ENCODE measurements at regions not wholly inside any gene's neighbourhood (a gene's known extent, or its start where the extent isn't known, plus 50 kb on each side); places are given as distances from the start of the nearest gene placed in this dataset.
A peak's percentile ranks its signal among the peaks of the same experiment; 100 is the strongest.

DNA sequence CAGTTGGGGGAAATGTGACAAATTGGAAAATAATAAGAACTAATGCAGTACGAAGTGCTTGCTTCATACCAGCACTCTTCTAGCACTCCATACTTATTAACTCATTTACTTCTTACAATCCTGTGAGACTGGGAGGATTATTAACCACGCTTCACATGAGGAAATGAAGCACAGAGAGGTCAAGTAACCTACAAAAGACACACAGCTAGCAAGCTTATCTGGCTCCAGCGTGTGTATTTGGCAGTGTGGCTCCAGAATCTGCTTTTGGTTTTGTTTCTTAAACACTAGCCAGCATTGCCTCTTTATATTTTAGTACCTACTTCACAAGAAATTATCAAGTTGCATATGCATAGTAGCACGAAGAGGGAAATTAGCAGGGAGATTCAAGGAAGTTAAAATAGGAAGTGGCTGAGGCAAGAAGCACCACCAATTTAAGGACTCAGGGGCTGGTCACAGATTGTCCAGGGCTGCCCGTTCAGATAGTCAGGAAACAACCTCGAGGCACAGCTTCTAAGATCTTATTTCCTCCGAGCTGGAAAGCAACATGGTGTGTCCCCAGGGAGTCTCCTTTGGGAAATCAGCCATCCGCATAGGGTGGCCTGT is 302.7 kb upstream of the PRDM1 start:
- ChIA-PET POLR2A (interaction anchor here (0.6 to 0.7 kb wide), 3 partner anchors 34 to 212 kb away, joined by 3 to 4 read pairs (median 3); no protein-coding TSS in a partner anchor), CTCF (ENCODE audit: unreplicated experiment) (no interaction called here)
- Histone ChIP-seq H3K4me3 (ENCODE audit: low read depth, low read length, poor library complexity, severe bottlenecking) (no peak overlapping the region), H4K20me1 (ENCODE audit: insufficient read depth, low read length) (no peaks in the 10 kb centered on the region), H3K9me2 (ENCODE audit: insufficient read depth, low read length) (no peaks in the 10 kb centered on the region), H3K36me3 (ENCODE audit: insufficient read depth, low read length) (no peaks in the 10 kb centered on the region; the same call in 1 of the 2 replicates), H3K79me2 (ENCODE audit: insufficient read depth, low read depth, low read length) (no peaks in the 10 kb centered on the region), H3K4me1 (ENCODE audit: insufficient read depth, low read length, poor library complexity, severe bottlenecking) (peaks cover 66% of the 10 kb centered on the region), H3K9me3 (ENCODE audit: low read length) (no peaks in the 10 kb centered on the region), H2AFZ (ENCODE audit: low read length) (no peak overlapping the region), H3K4me2 (ENCODE audit: low read length) (no peak overlapping the region), H3K27ac (ENCODE audit: low read depth, low read length, poor library complexity, severe bottlenecking) (no peak overlapping the region)
- DNase-seq (ENCODE audit: low spot score) = no peak
- TF ChIP-seq, protein P1, sequence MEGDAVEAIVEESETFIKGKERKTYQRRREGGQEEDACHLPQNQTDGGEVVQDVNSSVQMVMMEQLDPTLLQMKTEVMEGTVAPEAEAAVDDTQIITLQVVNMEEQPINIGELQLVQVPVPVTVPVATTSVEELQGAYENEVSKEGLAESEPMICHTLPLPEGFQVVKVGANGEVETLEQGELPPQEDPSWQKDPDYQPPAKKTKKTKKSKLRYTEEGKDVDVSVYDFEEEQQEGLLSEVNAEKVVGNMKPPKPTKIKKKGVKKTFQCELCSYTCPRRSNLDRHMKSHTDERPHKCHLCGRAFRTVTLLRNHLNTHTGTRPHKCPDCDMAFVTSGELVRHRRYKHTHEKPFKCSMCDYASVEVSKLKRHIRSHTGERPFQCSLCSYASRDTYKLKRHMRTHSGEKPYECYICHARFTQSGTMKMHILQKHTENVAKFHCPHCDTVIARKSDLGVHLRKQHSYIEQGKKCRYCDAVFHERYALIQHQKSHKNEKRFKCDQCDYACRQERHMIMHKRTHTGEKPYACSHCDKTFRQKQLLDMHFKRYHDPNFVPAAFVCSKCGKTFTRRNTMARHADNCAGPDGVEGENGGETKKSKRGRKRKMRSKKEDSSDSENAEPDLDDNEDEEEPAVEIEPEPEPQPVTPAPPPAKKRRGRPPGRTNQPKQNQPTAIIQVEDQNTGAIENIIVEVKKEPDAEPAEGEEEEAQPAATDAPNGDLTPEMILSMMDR (conservative IDR thresholded peaks at IDR 0.05; ENCODE audit: low read length) = no peak
- TF ChIP-seq EZH2phosphoT487 (IDR thresholded peaks at IDR 0.05; ENCODE audit: borderline replicate concordance, low read depth, low read length) = no peak
- intact Hi-C loops (cut with micrococcal nuclease; ENCODE audit: unreplicated experiment) = no loop called here
- no TSS peak for BruUV-seq (replicated peaks)

- Histone ChIP-seq H3K4me2 (ENCODE audit: low read length) (no peak overlapping the region), H3K9me3 (ENCODE audit: low read length) (no peaks in the 10 kb centered on the region), H3K9me2 (ENCODE audit: insufficient read depth, low read length) (no peaks in the 10 kb centered on the region), H4K20me1 (ENCODE audit: insufficient read depth, low read length) (no peaks in the 10 kb centered on the region), H3K79me2 (ENCODE audit: insufficient read depth, low read depth, low read length) (no peaks in the 10 kb centered on the region), H3K27ac (ENCODE audit: low read depth, low read length, poor library complexity, severe bottlenecking) (no peak overlapping the region), H3K4me3 (ENCODE audit: low read depth, low read length, poor library complexity, severe bottlenecking) (no peak overlapping the region), H2AFZ (ENCODE audit: low read length) (peak overlapping the region; percentile 37), H3K36me3 (ENCODE audit: insufficient read depth, low read length) (no peaks in the 10 kb centered on the region; the same call in 1 of the 2 replicates), H3K4me1 (ENCODE audit: insufficient read depth, low read length, poor library complexity, severe bottlenecking) (peaks cover 63% of the 10 kb centered on the region)
- TF ChIP-seq, protein P1 (conservative IDR thresholded peaks at IDR 0.05; ENCODE audit: low read length) = no peak
- no peak for TF ChIP-seq EZH2phosphoT487 (IDR thresholded peaks at IDR 0.05; ENCODE audit: borderline replicate concordance, low read depth, low read length)
- DNase-seq (ENCODE audit: low spot score) = no peak
- ChIA-PET CTCF (ENCODE audit: unreplicated experiment) (no interaction called here), POLR2A (interaction anchor here (0.6 to 1.8 kb wide), 7 partner anchors 9 to 308 kb away, joined by 3 to 6 read pairs (median 4); no protein-coding TSS in a partner anchor)
- intact Hi-C loops (cut with micrococcal nuclease; ENCODE audit: unreplicated experiment) = no loop called here
- no TSS peak for BruUV-seq (replicated peaks)
Observed at GRCh38 chr6:105781915-105782314, 304.2 kb upstream of the PRDM1 start.

GRCh38 chr6:105781248-105781647 is 304.9 kb upstream of the PRDM1 start:
- Histone ChIP-seq H2AFZ (ENCODE audit: low read length) (peak overlapping the region; percentile 37), H3K27ac (ENCODE audit: low read depth, low read length, poor library complexity, severe bottlenecking) (no peak overlapping the region), H3K36me3 (ENCODE audit: insufficient read depth, low read length) (no peaks in the 10 kb centered on the region; the same call in 1 of the 2 replicates), H3K4me1 (ENCODE audit: insufficient read depth, low read length, poor library complexity, severe bottlenecking) (peaks cover 58% of the 10 kb centered on the region), H3K9me2 (ENCODE audit: insufficient read depth, low read length) (no peaks in the 10 kb centered on the region), H3K9me3 (ENCODE audit: low read length) (no peaks in the 10 kb centered on the region), H3K79me2 (ENCODE audit: insufficient read depth, low read depth, low read length) (no peaks in the 10 kb centered on the region), H4K20me1 (ENCODE audit: insufficient read depth, low read length) (no peaks in the 10 kb centered on the region), H3K4me3 (ENCODE audit: low read depth, low read length, poor library complexity, severe bottlenecking) (no peak overlapping the region), H3K4me2 (ENCODE audit: low read length) (peak overlapping the region; percentile 35; the same call in 1 of the 2 replicates)
- intact Hi-C loops (cut with micrococcal nuclease; ENCODE audit: unreplicated experiment) = no loop called here
- no TSS peak for BruUV-seq (replicated peaks)
- ChIA-PET CTCF (ENCODE audit: unreplicated experiment) (no interaction called here), POLR2A (interaction anchor here (0.6 to 1.8 kb wide), 7 partner anchors 8 to 309 kb away, joined by 3 to 6 read pairs (median 4); no protein-coding TSS in a partner anchor)
- no peak for DNase-seq (ENCODE audit: low spot score)
- TF ChIP-seq, protein P1 (conservative IDR thresholded peaks at IDR 0.05; ENCODE audit: low read length) = no peak
- TF ChIP-seq EZH2phosphoT487 (IDR thresholded peaks at IDR 0.05; ENCODE audit: borderline replicate concordance, low read depth, low read length) = no peak

Measured in OCI-LY7 (cell line).